OCI-LY1 (cell line): ENCODE measurements at regions not wholly inside any gene's neighbourhood (a gene's known extent, or its start where the extent isn't known, plus 50 kb on each side); places are given as distances from the start of the nearest gene placed in this dataset.
A peak's percentile ranks its signal among the peaks of the same experiment; 100 is the strongest.

Experiments used
- H2AFZ ChIP-seq: fragments of 200-600 bp; sonication (generic), shearing (Covaris generic); 2 replicates; pipeline ENCODE4 v1.6.0; 2014; ENCODE audit warnings: antibody characterized with exemption, mild to moderate bottlenecking, low read length
- H3F3A ChIP-seq: fragments of 200-600 bp; sonication (generic), shearing (Covaris generic); 2 replicates; pipeline ENCODE4 v1.6.0; 2014; ENCODE audit warnings: mild to moderate bottlenecking, antibody characterized with exemption, low read length, moderate library complexity; ENCODE audit not compliant: insufficient read depth
- H3K27ac ChIP-seq: fragments of 200-600 bp; sonication (generic); 2 replicates; pipeline ENCODE4 v1.5.1; 2014; ENCODE audit warnings: low read length, mixed run types, mild to moderate bottlenecking, low read depth; ENCODE audit not compliant: poor library complexity, severe bottlenecking
- H3K27me3 ChIP-seq: fragments of 200-600 bp; sonication (generic); 2 replicates; pipeline ENCODE4 v1.6.0; 2014; ENCODE audit warnings: antibody characterized with exemption, mild to moderate bottlenecking, low read length, moderate library complexity; ENCODE audit not compliant: insufficient read depth
- H3K36me3 ChIP-seq: fragments of 200-600 bp; sonication (generic); 2 replicates; pipeline ENCODE4 v1.6.1; 2014; ENCODE audit warnings: mild to moderate bottlenecking, antibody characterized with exemption, low read length, moderate library complexity, mixed read lengths; ENCODE audit not compliant: insufficient read depth
- H3K4me1 ChIP-seq: fragments of 200-600 bp; sonication (generic); 2 replicates; pipeline ENCODE4 v1.5.1; 2014; ENCODE audit warnings: mild to moderate bottlenecking, low read length, moderate library complexity; ENCODE audit not compliant: insufficient read depth, severe bottlenecking
- H3K4me2 ChIP-seq: fragments of 200-600 bp; sonication (generic), shearing (Covaris generic); 2 replicates; pipeline ENCODE4 v1.6.1; 2014; ENCODE audit warnings: low read length
- H3K4me3 ChIP-seq: fragments of 200-600 bp; sonication (generic); 2 replicates; pipeline ENCODE4 v1.5.1; 2014; ENCODE audit warnings: low read length, low read depth, mild to moderate bottlenecking, mixed read lengths; ENCODE audit not compliant: poor library complexity, severe bottlenecking
- H3K79me2 ChIP-seq: fragments of 200-600 bp; shearing (Covaris generic); 2 replicates; pipeline ENCODE4 v1.6.1; 2016; ENCODE audit warnings: mixed run types, low read length, mixed read lengths; ENCODE audit not compliant: insufficient read depth
- H3K9ac ChIP-seq: fragments of 200-600 bp; sonication (generic), shearing (Covaris generic); 2 replicates; pipeline ENCODE4 v1.6.1; 2014; ENCODE audit warnings: mild to moderate bottlenecking, low read length, mixed read lengths
- H3K9me2 ChIP-seq: fragments of 200-600 bp; sonication (generic), shearing (Covaris generic); 2 replicates; pipeline ENCODE4 v1.6.1; 2014; ENCODE audit warnings: low read depth, mild to moderate bottlenecking, low read length, mixed read lengths
- H3K9me3 ChIP-seq: fragments of 200-600 bp; shearing (Covaris generic); 2 replicates; pipeline ENCODE4 v1.6.1; 2014; ENCODE audit warnings: low read length, mixed read lengths
- H4K20me1 ChIP-seq: fragments of 200-600 bp; sonication (generic), shearing (Covaris generic); 2 replicates; pipeline ENCODE4 v1.6.0; 2016; ENCODE audit warnings: mild to moderate bottlenecking, low read length; ENCODE audit not compliant: insufficient read depth
- CTCF ChIP-seq: fragments of 200-600 bp; sonication (generic), shearing (Covaris generic); IDR thresholded peaks from 2 replicates; pipeline ENCODE4 v1.5.1; 2017; ENCODE audit warnings: mild to moderate bottlenecking, antibody characterized with exemption, low read length, moderate library complexity, mixed read lengths
- EZH2 ChIP-seq: fragments of 200-600 bp; sonication (generic), shearing (Covaris generic); IDR thresholded peaks from 2 replicates; pipeline ENCODE4 v1.8.0; 2017; ENCODE audit warnings: borderline replicate concordance, mixed run types, mild to moderate bottlenecking, antibody characterized with exemption, low read length, moderate library complexity, mixed read lengths

DNA sequence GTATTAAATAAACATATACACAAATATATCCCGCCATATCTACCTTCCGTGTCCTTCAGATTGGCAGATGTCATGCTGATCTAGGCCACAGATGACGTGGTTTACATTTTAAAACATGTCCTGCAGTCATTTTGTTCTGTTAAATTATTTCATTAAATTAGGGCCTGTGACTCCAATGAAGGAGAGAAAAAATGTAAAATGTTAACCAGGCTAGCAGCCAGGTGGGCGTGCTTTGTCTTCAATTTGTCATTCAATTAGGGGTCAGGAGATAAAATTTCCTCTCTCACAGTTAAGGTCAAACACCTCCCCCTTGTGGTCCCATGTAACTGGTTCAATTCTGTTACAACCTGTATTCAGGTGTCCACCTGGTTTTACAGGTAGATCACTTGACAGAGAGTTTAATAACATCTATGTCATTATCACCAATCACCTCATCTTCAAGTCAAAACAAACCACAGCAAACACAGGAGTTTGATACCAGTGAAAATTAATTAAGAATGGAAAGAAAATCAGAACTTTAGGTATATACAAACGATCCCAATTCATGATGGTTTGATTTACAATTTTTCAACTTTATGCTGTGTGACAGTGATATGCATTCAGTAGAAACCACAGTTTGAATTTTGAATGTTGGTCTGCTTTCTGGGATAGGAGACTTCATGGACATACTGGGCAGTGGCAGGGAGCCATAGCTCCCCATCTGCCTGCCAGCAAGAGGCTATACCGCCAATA is 339.4 kb downstream of the CMPK2 start:
- peaks cover 10% of the 10 kb centered on the region; the same call in 1 of the 2 replicates for H3K36me3 ChIP-seq
- H3K9me3 ChIP-seq: peaks cover 10% of the 10 kb centered on the region; the same call in 1 of the 2 replicates
- peak overlapping the region; percentile 49 for H3K4me3 ChIP-seq
- H4K20me1 ChIP-seq: no peaks in the 10 kb centered on the region
- no peaks in the 10 kb centered on the region for H3K9me2 ChIP-seq
- no peaks in the 10 kb centered on the region for H3F3A ChIP-seq
- no peaks in the 10 kb centered on the region for H3K27me3 ChIP-seq
- H3K27ac ChIP-seq: peak overlapping the region; percentile 82
- H3K4me2 ChIP-seq: peak overlapping the region; percentile 73
- no peaks in the 10 kb centered on the region for H3K79me2 ChIP-seq
- H3K4me1 ChIP-seq: peaks cover 23% of the 10 kb centered on the region
- H3K9ac ChIP-seq: peak overlapping the region; percentile 71
- no peak overlapping the region for H2AFZ ChIP-seq
- TF ChIP-seq EZH2: no peak
- TF ChIP-seq CTCF: peak; percentile 83

- Histone ChIP-seq H4K20me1 (no peaks in the 10 kb centered on the region), H3K9me3 (0 out of 2 replicates have a peak, but pooled peaks cover 4% of the 10 kb centered on the region), H3K9me2 (no peaks in the 10 kb centered on the region), H3K9ac (no peak overlapping the region), H3K4me2 (no peak overlapping the region), H3K4me1 (peaks cover 3% of the 10 kb centered on the region), H3F3A (no peaks in the 10 kb centered on the region), H3K79me2 (no peaks in the 10 kb centered on the region), H2AFZ (no peak overlapping the region), H3K36me3 (no peaks in the 10 kb centered on the region), H3K27ac (no peak overlapping the region), H3K4me3 (no peak overlapping the region), H3K27me3 (no peaks in the 10 kb centered on the region)
- no peak for TF ChIP-seq CTCF
- no peak for TF ChIP-seq EZH2
Observed at GRCh38 chr2:6531304-6531703, 334.4 kb downstream of the CMPK2 start.

- H3K27me3 ChIP-seq: no peaks in the 10 kb centered on the region
- H4K20me1 ChIP-seq: no peaks in the 10 kb centered on the region
- no peak for TF ChIP-seq EZH2
- TF ChIP-seq CTCF: no peak
- no peak overlapping the region for H3K27ac ChIP-seq
- no peaks in the 10 kb centered on the region for H3K4me1 ChIP-seq
- 0 out of 2 replicates have a peak, but pooled peaks cover 2% of the 10 kb centered on the region for H3K9me3 ChIP-seq
- no peaks in the 10 kb centered on the region for H3F3A ChIP-seq
- no peak overlapping the region for H3K9ac ChIP-seq
- H3K36me3 ChIP-seq: no peaks in the 10 kb centered on the region
- H2AFZ ChIP-seq: no peak overlapping the region
- no peaks in the 10 kb centered on the region for H3K9me2 ChIP-seq
- no peaks in the 10 kb centered on the region for H3K79me2 ChIP-seq
- H3K4me2 ChIP-seq: no peak overlapping the region
- H3K4me3 ChIP-seq: no peak overlapping the region
Observed at GRCh38 chr2:6535572-6535971, 330.1 kb downstream of the CMPK2 start.
